Ectodermal cell (in vitro differentiated cells): ENCODE measurements at regions not wholly inside any gene's neighbourhood (a gene's known extent, or its start where the extent isn't known, plus 50 kb on each side); places are given as distances from the start of the nearest gene placed in this dataset.

Experiments used
- H3K27ac ChIP-seq: 2 replicates; pipeline ENCODE4 v1.7.0; 2013; ENCODE audit warnings: mild to moderate bottlenecking, low read depth, low read length; ENCODE audit not compliant: insufficient read depth, poor library complexity, severe bottlenecking
- H3K27me3 ChIP-seq: 2 replicates; pipeline ENCODE4 v1.7.0; 2013; ENCODE audit warnings: mild to moderate bottlenecking, low read length; ENCODE audit not compliant: insufficient read depth, control insufficient read depth, poor library complexity, severe bottlenecking
- H3K36me3 ChIP-seq: one replicate; pipeline ENCODE4 v1.7.0; 2013; ENCODE audit warnings: low read length; ENCODE audit not compliant: control insufficient read depth, insufficient read depth
- H3K4me1 ChIP-seq: one replicate; pipeline ENCODE4 v1.7.0; 2013; ENCODE audit warnings: low read length; ENCODE audit not compliant: control insufficient read depth, insufficient read depth
- H3K4me3 ChIP-seq: 2 replicates; pipeline ENCODE4 v1.7.0; 2013; ENCODE audit warnings: low read depth, low read length, control low read depth; ENCODE audit not compliant: insufficient read depth
- H3K9me3 ChIP-seq: 2 replicates; pipeline ENCODE4 v1.7.0; 2013; ENCODE audit warnings: mild to moderate bottlenecking, low read length, moderate library complexity; ENCODE audit not compliant: control insufficient read depth
- WGBS, 2 experiments: methylation state at CpG; one replicate each; pipeline ENCODE4 v1.1.7; 2013; ENCODE audit warnings: missing lambda C conversion rate in 2 of 2; 5-methylcytosine and 5-hydroxymethylcytosine counted together

DNA sequence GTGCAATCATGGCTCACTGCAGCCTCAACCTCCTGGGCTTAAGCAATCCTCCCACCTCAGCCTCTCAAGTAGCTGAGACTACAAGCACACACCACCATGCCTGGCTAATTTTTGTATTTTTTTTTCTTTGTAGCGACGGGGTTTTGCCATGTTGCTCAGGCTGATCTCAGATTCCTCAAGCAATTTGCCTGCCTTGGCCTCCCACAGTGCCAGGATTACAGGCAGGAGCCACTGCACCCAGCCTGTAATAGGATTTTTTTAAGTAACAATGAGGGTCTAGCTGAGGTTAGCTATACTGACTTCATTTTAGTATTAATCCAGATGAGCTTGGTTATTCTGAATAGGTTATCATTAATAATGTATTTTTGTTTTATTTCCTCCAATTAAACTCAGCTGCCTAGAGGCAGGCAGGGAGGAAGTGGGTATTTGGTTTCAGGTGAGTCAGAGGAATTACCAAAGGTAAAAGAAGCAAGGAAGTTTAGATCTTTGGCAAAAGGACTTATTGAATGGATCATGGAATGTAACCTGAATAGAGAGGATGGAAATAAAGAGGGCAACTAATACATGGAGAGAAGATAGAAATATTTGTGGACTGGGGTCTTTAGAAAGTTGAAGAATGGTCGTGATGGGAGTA lies 1023.3 kb upstream of the TENM3 start:
- Histone ChIP-seq H3K27me3 (no peaks in the 10 kb centered on the region), H3K36me3 (no peaks in the 10 kb centered on the region), H3K27ac (no peak overlapping the region), H3K4me3 (no peak overlapping the region), H3K4me1 (no peaks in the 10 kb centered on the region), H3K9me3 (no peaks in the 10 kb centered on the region)
- WGBS, 2 experiments, result 62 to 77% methylated on average over 3 of the region's 3 CpGs

DNA sequence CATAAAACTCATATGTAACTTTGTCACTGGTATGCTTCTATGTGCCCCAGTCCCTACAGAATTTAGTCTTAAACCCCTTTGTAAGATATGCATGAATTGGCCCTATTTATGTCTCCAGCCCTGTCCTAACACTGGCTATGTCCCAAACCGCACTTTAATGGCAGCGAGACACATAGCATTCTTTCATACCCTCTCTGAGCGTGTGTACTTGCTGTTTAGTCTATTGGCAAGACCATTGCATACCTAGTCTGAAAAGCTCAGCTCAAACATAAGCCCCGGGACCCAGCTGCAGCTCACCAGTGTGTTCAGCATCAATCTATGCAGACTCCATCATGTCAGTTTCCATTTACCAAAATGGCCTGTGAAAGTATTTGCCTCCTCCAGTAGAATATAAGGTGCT lies 1018.4 kb upstream of the TENM3 start:
- H3K27ac ChIP-seq, result no peak overlapping the region
- H3K9me3 ChIP-seq, result no peaks in the 10 kb centered on the region
- WGBS, 2 experiments, result 92 to 96% methylated on average over 4 of the region's 4 CpGs
- no peak overlapping the region for H3K4me3 ChIP-seq
- H3K4me1 ChIP-seq, result peaks cover 8% of the 10 kb centered on the region
- no peaks in the 10 kb centered on the region for H3K27me3 ChIP-seq
- H3K36me3 ChIP-seq, result no peaks in the 10 kb centered on the region

DNA sequence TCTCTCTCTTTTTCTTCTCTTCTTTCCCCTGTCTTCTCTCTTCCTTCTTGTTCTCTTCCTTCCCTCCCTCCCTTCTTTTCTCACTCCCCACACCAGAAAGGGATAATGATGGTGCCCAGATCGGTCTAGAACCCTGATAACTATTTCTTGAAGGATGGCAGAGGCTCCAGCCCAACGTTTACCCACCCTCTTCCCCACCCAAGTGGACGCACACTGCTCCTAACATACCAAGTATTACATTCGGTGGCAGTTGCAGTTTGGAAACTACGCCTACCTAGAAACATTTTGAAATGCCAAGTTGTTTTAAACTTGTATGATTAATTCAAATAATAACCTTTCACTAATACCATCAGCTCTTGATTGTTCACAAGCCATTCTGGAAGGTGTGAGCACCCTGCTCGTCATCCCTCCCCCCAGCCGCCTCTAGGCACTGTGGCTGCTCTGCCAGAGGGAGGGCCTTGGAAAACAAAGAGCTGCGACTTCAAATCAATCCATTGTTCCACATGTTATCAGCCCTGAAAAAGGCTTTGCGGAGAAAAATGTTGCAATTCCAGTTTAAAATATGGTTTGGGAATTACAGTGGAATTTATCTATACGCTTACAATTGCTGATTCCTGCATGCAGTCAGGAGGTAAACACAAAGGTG lies 1017.5 kb upstream of the TENM3 start:
- WGBS, 2 experiments, result 48 to 49% methylated on average over 10 of the region's 10 CpGs
- H3K9me3 ChIP-seq, result no peaks in the 10 kb centered on the region
- no peak overlapping the region for H3K4me3 ChIP-seq

DNA sequence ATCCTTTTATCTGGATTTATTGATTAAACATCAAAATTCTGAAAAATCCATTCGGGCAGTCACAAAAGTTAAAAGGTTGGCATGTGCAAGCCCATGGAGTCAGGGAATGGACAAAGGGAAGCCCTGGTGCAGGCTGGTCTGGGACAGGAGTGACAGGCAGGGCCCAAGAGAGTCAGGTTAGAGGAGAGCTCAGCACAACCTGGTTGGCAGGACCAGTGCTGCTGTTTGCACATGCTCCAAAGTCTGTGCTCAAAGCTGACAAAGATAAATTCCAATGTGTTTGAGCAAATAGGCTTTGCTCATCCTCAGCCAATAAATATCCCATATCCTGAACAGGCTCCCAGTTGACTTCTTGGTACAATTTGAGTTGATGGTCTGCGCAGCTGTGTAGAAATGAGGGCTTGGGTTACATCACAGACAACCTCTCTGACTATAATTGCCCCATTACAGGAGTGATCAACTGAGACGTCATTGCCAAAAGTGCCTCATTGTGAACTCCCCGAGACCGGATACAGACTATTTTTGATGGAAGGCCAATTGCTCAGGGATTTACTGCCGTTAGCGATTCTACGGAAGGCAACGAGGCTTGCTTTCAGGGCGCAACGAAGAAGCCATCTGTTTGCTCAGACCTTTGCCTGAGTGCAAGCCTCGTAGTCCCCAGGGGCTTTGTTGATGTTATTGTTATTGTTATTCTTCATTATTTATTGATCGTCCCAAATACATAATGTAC lies 1008.1 kb upstream of the TENM3 start:
- Histone ChIP-seq H3K9me3 (no peaks in the 10 kb centered on the region), H3K27me3 (no peaks in the 10 kb centered on the region), H3K4me1 (no peaks in the 10 kb centered on the region), H3K4me3 (no peak overlapping the region), H3K27ac (no peak overlapping the region), H3K36me3 (no peaks in the 10 kb centered on the region)
- 95 to 96% methylated on average over 11 to 13 of the region's 13 CpGs for WGBS, 2 experiments

More for the DNA sequence above, 1017.5 kb upstream of the TENM3 start:
- H3K27me3 ChIP-seq, result no peaks in the 10 kb centered on the region
- no peaks in the 10 kb centered on the region for H3K36me3 ChIP-seq
- no peak overlapping the region for H3K27ac ChIP-seq
- H3K4me1 ChIP-seq, result peaks cover 8% of the 10 kb centered on the region

DNA sequence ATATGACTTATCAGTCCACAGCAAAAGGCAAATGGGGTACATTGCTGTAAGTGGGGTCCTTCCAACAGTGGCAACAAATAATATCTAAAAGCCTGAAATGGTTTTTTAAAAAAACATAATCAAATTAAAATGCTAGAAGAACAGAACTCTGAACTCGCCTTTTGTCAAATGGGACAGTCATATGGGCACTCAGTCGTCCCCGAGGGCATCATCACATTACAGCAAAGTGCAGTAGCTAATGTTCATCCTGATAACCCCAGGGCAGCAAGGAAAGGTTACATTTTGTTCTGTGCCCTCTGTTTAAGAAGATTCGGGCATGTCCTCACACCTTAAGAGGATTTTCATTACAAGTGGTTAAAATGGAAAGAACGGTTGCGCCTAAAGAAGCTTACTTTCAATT lies 997.9 kb upstream of the TENM3 start:
- H3K36me3 ChIP-seq, result no peaks in the 10 kb centered on the region
- no peak overlapping the region for H3K4me3 ChIP-seq
- H3K27me3 ChIP-seq, result no peaks in the 10 kb centered on the region
- H3K27ac ChIP-seq, result no peak overlapping the region
- 94 to 95% methylated on average over 6 of the region's 6 CpGs for WGBS, 2 experiments
- no peaks in the 10 kb centered on the region for H3K9me3 ChIP-seq
- no peaks in the 10 kb centered on the region for H3K4me1 ChIP-seq

DNA sequence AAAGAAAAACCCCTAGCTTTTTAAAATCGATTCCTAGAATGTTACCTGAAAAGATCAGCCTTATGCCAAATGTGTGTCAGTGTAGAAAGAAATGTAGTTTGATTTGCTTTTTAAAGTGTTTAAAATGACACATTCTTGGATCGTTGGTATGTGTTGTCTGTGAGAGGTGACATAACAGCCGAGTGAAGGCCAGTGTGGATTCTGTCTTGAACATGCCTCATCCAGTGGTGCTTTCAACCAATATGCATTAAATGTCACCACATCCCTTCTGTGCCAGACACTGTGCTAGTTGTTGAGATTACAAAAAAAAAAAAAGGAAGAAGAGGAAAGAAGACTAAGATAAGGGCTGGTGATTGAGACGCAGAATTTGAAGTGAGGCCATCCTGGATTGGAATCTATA lies 994.2 kb upstream of the TENM3 start:
- Histone ChIP-seq H3K4me3 (no peak overlapping the region), H3K27ac (no peak overlapping the region), H3K9me3 (no peaks in the 10 kb centered on the region), H3K27me3 (no peaks in the 10 kb centered on the region), H3K4me1 (no peaks in the 10 kb centered on the region), H3K36me3 (no peaks in the 10 kb centered on the region)
- 78 to 84% methylated on average over 3 to 4 of the region's 4 CpGs for WGBS, 2 experiments

DNA sequence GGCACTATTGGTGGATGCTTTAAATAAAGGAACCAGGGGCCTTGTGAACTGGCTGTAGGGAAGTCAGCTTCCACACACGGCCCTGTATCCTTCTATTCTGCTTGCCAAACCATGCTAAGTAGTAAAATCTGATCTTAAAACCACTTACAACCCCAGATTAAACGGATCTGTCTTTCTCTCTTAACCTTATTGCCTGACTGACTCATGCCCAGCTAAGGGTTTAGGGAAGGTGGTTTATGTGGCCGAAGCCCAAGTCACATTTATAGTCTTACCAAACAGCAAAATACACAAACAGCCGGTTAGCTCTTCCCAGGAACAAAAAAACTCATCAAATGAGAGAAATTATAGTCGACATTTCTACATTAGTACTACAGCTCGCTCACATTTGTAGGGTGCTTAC lies 988.4 kb upstream of the TENM3 start:
- Histone ChIP-seq H3K4me1 (peaks cover 12% of the 10 kb centered on the region), H3K27ac (peak overlapping the region; percentile 16), H3K36me3 (no peaks in the 10 kb centered on the region), H3K4me3 (no peak overlapping the region), H3K27me3 (no peaks in the 10 kb centered on the region), H3K9me3 (no peaks in the 10 kb centered on the region)
- 80 to 82% methylated on average over 6 of the region's 6 CpGs for WGBS, 2 experiments

DNA sequence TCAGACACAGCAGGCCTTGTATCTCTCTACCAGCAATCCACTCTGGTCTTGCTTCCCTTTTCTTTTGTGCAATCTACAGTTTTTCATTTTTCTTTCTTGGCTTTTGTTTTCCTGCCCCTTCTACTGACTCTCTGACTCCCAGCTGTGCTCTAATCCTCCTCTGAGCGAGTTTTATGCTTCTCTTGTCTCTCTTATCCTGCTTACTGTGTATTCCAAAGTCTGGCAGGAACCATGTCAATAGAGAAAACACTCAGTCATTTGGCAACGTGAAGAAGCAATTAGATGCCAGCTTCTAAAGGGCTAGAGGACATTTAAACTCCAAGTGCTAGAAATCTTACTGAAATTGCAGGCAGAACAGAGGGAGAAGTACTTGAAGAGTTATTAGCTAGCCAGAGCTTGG lies 984.6 kb upstream of the TENM3 start:
- Histone ChIP-seq H3K27me3 (no peaks in the 10 kb centered on the region), H3K27ac (no peak overlapping the region), H3K9me3 (no peaks in the 10 kb centered on the region), H3K4me3 (no peak overlapping the region), H3K36me3 (no peaks in the 10 kb centered on the region), H3K4me1 (peaks cover 12% of the 10 kb centered on the region)
- 4 to 7% methylated on average over 2 of the region's 2 CpGs for WGBS, 2 experiments

DNA sequence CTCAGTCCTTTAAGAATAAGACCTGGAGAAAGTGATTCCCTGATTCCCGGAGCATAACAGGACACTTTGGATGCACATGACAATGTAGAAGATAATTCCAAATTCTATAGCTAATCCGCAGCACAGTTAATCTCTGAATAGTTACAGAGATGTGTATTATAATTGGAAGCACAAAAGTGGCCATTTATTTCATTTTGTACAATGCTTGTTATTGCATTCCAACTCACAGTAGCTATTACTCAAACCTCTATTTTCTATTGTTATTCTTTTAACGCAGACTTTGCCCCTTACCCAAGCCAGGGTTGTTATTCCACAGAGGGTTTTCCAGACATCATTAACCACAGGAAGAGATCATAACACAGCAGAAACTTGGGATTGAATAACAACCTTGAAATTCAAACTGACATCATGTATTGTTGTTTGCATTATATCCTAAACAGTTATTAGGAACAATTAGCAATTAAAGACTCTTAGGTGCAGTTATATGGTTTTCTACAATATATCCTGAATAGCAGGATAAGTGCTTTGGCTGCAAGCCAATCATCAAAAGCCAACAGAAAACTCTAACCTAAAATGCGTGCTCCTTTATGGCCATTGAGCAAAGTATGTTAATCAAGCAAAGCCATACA lies 984.0 kb upstream of the TENM3 start:
- no peaks in the 10 kb centered on the region for H3K9me3 ChIP-seq
- H3K4me1 ChIP-seq, result peaks cover 12% of the 10 kb centered on the region
- H3K27me3 ChIP-seq, result no peaks in the 10 kb centered on the region
- 95 to 96% methylated on average over 4 of the region's 4 CpGs for WGBS, 2 experiments
- no peak overlapping the region for H3K4me3 ChIP-seq
- H3K27ac ChIP-seq, result no peak overlapping the region
- H3K36me3 ChIP-seq, result no peaks in the 10 kb centered on the region

DNA sequence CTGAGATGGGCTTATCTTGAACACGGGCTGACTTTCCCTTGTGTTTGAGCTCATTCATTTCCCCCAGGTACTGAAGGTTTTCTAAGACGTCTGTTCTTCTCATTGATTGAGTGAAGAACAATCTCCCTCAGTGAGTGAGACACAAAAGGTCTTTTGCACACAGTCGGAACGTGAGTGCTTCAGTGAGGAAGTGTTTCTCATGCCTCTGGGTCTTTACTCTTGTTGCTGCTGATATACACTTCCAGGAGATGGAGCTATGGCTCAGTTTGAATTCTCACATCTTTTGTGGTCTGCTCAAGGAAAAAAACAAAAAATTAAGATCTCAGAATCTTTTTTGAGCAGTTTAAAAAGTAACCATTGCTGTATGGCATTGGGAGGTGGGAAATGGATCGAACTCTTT lies 981.9 kb upstream of the TENM3 start:
- H3K4me3 ChIP-seq, result no peak overlapping the region
- H3K9me3 ChIP-seq, result no peaks in the 10 kb centered on the region
- H3K27ac ChIP-seq, result no peak overlapping the region
- H3K27me3 ChIP-seq, result no peaks in the 10 kb centered on the region
- H3K36me3 ChIP-seq, result no peaks in the 10 kb centered on the region
- H3K4me1 ChIP-seq, result peaks cover 8% of the 10 kb centered on the region
- 22 to 26% methylated on average over 5 of the region's 5 CpGs for WGBS, 2 experiments
